Trophoblast cell (in vitro differentiated cells and primary cell): ENCODE measurements at regions not wholly inside any gene's neighbourhood (a gene's known extent, or its start where the extent isn't known, plus 50 kb on each side); places are given as distances from the start of the nearest gene placed in this dataset.

ENCODE experiments used
- DNase-seq, 2 donors: peaks; one replicate each; pipeline ENCODE4 v3.0.0-alpha.2; 2016
- H2AFZ ChIP-seq: 2 replicates; pipeline ENCODE4 v1.6.1; 2013; ENCODE audit warnings: low read length, moderate library complexity, mild to moderate bottlenecking; ENCODE audit not compliant: insufficient read depth, poor library complexity
- H2AK5ac ChIP-seq: 2 replicates; pipeline ENCODE4 v1.6.1; 2013; ENCODE audit warnings: mild to moderate bottlenecking, low read length
- H2BK120ac ChIP-seq: 2 replicates; pipeline ENCODE4 v1.6.1; 2013; ENCODE audit warnings: low read length, mild to moderate bottlenecking, moderate library complexity; ENCODE audit not compliant: insufficient read depth, poor library complexity
- H2BK12ac ChIP-seq: 2 replicates; pipeline ENCODE4 v1.6.1; 2013; ENCODE audit warnings: mild to moderate bottlenecking, low read length, moderate library complexity
- H2BK5ac ChIP-seq: 2 replicates; pipeline ENCODE4 v1.6.1; 2013; ENCODE audit warnings: low read length, low read depth, moderate library complexity, mild to moderate bottlenecking; ENCODE audit not compliant: poor library complexity
- H3K14ac ChIP-seq: 2 replicates; pipeline ENCODE4 v1.6.1; 2013; ENCODE audit warnings: mild to moderate bottlenecking, low read length
- H3K18ac ChIP-seq: 2 replicates; pipeline ENCODE4 v1.6.1; 2013; ENCODE audit warnings: mild to moderate bottlenecking, low read length
- H3K23ac ChIP-seq: 2 replicates; pipeline ENCODE4 v1.6.1; 2013; ENCODE audit warnings: low read length
- H3K27ac ChIP-seq: 2 replicates; pipeline ENCODE4 v1.5.1; 2013; ENCODE audit warnings: low read depth, mild to moderate bottlenecking, inconsistent platforms, low read length, moderate library complexity
- H3K27me3 ChIP-seq: 2 replicates; pipeline ENCODE4 v1.6.1; 2013; ENCODE audit warnings: inconsistent platforms, mild to moderate bottlenecking, low read length, moderate library complexity; ENCODE audit not compliant: insufficient read depth
- H3K36me3 ChIP-seq, 2 experiments: 1 replicate in 1 of 2; 2 replicates in 1 of 2; pipeline ENCODE4 v1.6.1; 2013; ENCODE audit warnings: low read length in 2 of 2, mild to moderate bottlenecking in 2 of 2, moderate library complexity in 1 of 2; ENCODE audit not compliant: insufficient read depth in 2 of 2, control insufficient read depth in 1 of 2
- H3K4ac ChIP-seq: 2 replicates; pipeline ENCODE4 v1.6.1; 2013; ENCODE audit warnings: low read depth, mild to moderate bottlenecking, low read length, moderate library complexity
- H3K4me1 ChIP-seq, 2 experiments: 1 replicate in 1 of 2; 2 replicates in 1 of 2; pipeline ENCODE4 v1.6.1; 2013; ENCODE audit warnings: low read length in 2 of 2, mild to moderate bottlenecking in 2 of 2, moderate library complexity in 1 of 2; ENCODE audit not compliant: insufficient read depth in 2 of 2, control insufficient read depth in 1 of 2
- H3K4me2 ChIP-seq: 2 replicates; pipeline ENCODE4 v1.6.1; 2013; ENCODE audit warnings: inconsistent platforms, mild to moderate bottlenecking, low read length, moderate library complexity
- H3K4me3 ChIP-seq: 2 replicates; pipeline ENCODE4 v1.5.1; 2013; ENCODE audit warnings: mild to moderate bottlenecking, low read depth, low read length, inconsistent platforms
- H3K79me1 ChIP-seq: one replicate; pipeline ENCODE4 v1.6.1; 2013; ENCODE audit warnings: low read length
- H3K79me2 ChIP-seq: 2 replicates; pipeline ENCODE4 v1.6.1; 2013; ENCODE audit warnings: low read length, mild to moderate bottlenecking; ENCODE audit not compliant: control insufficient read depth, insufficient read depth, poor library complexity
- H3K9ac ChIP-seq: 2 replicates; pipeline ENCODE4 v1.6.1; 2013; ENCODE audit warnings: mild to moderate bottlenecking, low read length
- H3K9me3 ChIP-seq: 2 replicates; pipeline ENCODE4 v1.6.1; 2013; ENCODE audit warnings: low read depth, mild to moderate bottlenecking, control low read depth, inconsistent platforms, low read length; ENCODE audit not compliant: insufficient read depth
- H4K12ac ChIP-seq: 2 replicates; pipeline ENCODE4 v1.6.1; 2013; ENCODE audit warnings: low read depth, mild to moderate bottlenecking, low read length, moderate library complexity
- H4K8ac ChIP-seq: 2 replicates; pipeline ENCODE4 v1.6.1; 2013; ENCODE audit warnings: low read depth, mild to moderate bottlenecking, low read length, moderate library complexity
- H4K91ac ChIP-seq: one replicate; pipeline ENCODE4 v1.6.1; 2013; ENCODE audit warnings: low read depth, mild to moderate bottlenecking, low read length, moderate library complexity
- WGBS: extraction: QIAGEN DNeasy Blood & Tissue Kit; methylation state at CpG from one replicate; pipeline ENCODE4 v1.1.7; 2013; ENCODE audit warnings: missing lambda C conversion rate; ENCODE audit not compliant: insufficient read length, insufficient coverage; ENCODE audit errors: extremely low coverage; 5-methylcytosine and 5-hydroxymethylcytosine counted together

GRCh38 chr6:164216839-164217238 is 802.3 kb downstream of the QKI start:
- Histone ChIP-seq H3K79me2 (no peaks in the 10 kb centered on the region), H3K9me3 (no peaks in the 10 kb centered on the region), H2BK120ac (no peak overlapping the region), H2BK5ac (no peak overlapping the region), H2AFZ (no peak overlapping the region), H3K4me2 (no peak overlapping the region), H3K23ac (no peak overlapping the region), H4K91ac (no peak overlapping the region), H4K12ac (no peak overlapping the region), H3K36me3 (no peaks in the 10 kb centered on the region), H3K4me3 (no peak overlapping the region), H2AK5ac (no peak overlapping the region), H3K4me1 (no peaks in the 10 kb centered on the region), H3K79me1 (no peaks in the 10 kb centered on the region), H3K27ac (no peak overlapping the region), H3K4ac (no peak overlapping the region), H3K9ac (no peak overlapping the region), H2BK12ac (no peak overlapping the region), H3K27me3 (no peaks in the 10 kb centered on the region), H4K8ac (no peak overlapping the region), H3K18ac (no peak overlapping the region), H3K14ac (no peak overlapping the region)
- no CpG with 5 or more reads among the region's 10 CpGs for WGBS
- DNase-seq, result no peak

- WGBS, result no CpG with 5 or more reads among the region's 4 CpGs
- Histone ChIP-seq H2BK120ac (no peak overlapping the region), H3K4me3 (no peak overlapping the region), H2BK12ac (no peak overlapping the region), H2AK5ac (no peak overlapping the region), H3K23ac (no peak overlapping the region), H3K4me2 (no peak overlapping the region), H3K4ac (no peak overlapping the region), H3K4me1 (no peaks in the 10 kb centered on the region), H2AFZ (no peak overlapping the region), H3K18ac (no peak overlapping the region), H3K14ac (no peak overlapping the region), H3K9me3 (no peaks in the 10 kb centered on the region), H4K91ac (no peak overlapping the region), H3K27me3 (no peaks in the 10 kb centered on the region), H3K79me1 (no peaks in the 10 kb centered on the region), H3K79me2 (no peaks in the 10 kb centered on the region), H3K36me3 (no peaks in the 10 kb centered on the region), H4K8ac (no peak overlapping the region), H2BK5ac (no peak overlapping the region), H3K27ac (no peak overlapping the region), H3K9ac (no peak overlapping the region), H4K12ac (no peak overlapping the region)
- no peak for DNase-seq
Observed at GRCh38 chr6:164216368-164216767, 801.9 kb downstream of the QKI start.

- Histone ChIP-seq H2AFZ (no peak overlapping the region), H3K27ac (no peak overlapping the region), H3K9ac (no peak overlapping the region), H3K9me3 (no peaks in the 10 kb centered on the region), H4K12ac (no peak overlapping the region), H4K8ac (no peak overlapping the region), H2BK120ac (no peak overlapping the region), H4K91ac (no peak overlapping the region), H3K36me3 (no peaks in the 10 kb centered on the region), H3K18ac (no peak overlapping the region), H3K4ac (no peak overlapping the region), H3K79me2 (no peaks in the 10 kb centered on the region), H3K4me2 (no peak overlapping the region), H3K23ac (no peak overlapping the region), H3K4me1 (no peaks in the 10 kb centered on the region), H2BK5ac (no peak overlapping the region), H2AK5ac (no peak overlapping the region), H3K79me1 (no peaks in the 10 kb centered on the region), H3K4me3 (no peak overlapping the region), H3K14ac (no peak overlapping the region), H3K27me3 (no peaks in the 10 kb centered on the region), H2BK12ac (no peak overlapping the region)
- DNase-seq, result no peak
- no CpG with 5 or more reads among the region's 8 CpGs for WGBS
Observed at GRCh38 chr6:164214066-164214465, 799.5 kb downstream of the QKI start.

DNA sequence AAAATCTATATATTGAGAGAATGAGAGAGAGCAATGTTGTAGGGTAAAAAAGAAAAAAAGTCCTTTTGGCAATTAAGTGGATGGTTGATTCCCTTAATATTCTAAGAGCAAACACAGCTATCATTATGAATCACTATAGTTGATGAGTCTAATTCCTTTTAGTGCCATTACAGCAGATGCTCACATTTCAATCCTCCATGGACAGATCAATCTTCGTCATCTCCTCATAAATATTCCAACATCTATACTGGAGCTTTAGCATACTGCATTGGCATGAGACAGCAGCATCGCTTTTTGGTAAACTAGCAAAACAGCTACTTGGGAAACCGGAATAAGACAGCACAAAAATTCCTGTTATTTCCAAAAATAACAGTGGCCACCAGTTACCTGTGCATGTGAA is 796.7 kb downstream of the QKI start:
- no peaks in the 10 kb centered on the region for H3K79me1 ChIP-seq
- no peak overlapping the region for H3K9ac ChIP-seq
- H3K4me3 ChIP-seq, result no peak overlapping the region
- H3K4me2 ChIP-seq, result no peak overlapping the region
- H3K18ac ChIP-seq, result no peak overlapping the region
- H2BK12ac ChIP-seq, result no peak overlapping the region
- H3K4ac ChIP-seq, result no peak overlapping the region
- H3K27ac ChIP-seq, result no peak overlapping the region
- DNase-seq, result no peak
- no peak overlapping the region for H2BK120ac ChIP-seq
- H3K23ac ChIP-seq, result no peak overlapping the region
- no peak overlapping the region for H2AFZ ChIP-seq
- H3K14ac ChIP-seq, result no peak overlapping the region
- no peak overlapping the region for H4K12ac ChIP-seq
- no CpG with 5 or more reads among the region's 3 CpGs for WGBS
- H3K79me2 ChIP-seq, result no peaks in the 10 kb centered on the region
- no peaks in the 10 kb centered on the region for H3K9me3 ChIP-seq
- no peak overlapping the region for H2AK5ac ChIP-seq
- H2BK5ac ChIP-seq, result no peak overlapping the region
- H4K8ac ChIP-seq, result no peak overlapping the region
- H3K27me3 ChIP-seq, result no peaks in the 10 kb centered on the region
- no peaks in the 10 kb centered on the region for H3K4me1 ChIP-seq
- no peaks in the 10 kb centered on the region for H3K36me3 ChIP-seq
- no peak overlapping the region for H4K91ac ChIP-seq
